ENCODE measurements at regions not wholly inside any gene's neighbourhood (a gene's known extent, or its start where the extent isn't known, plus 50 kb on each side); places are given as distances from the start of the nearest gene placed in this dataset.

DNA sequence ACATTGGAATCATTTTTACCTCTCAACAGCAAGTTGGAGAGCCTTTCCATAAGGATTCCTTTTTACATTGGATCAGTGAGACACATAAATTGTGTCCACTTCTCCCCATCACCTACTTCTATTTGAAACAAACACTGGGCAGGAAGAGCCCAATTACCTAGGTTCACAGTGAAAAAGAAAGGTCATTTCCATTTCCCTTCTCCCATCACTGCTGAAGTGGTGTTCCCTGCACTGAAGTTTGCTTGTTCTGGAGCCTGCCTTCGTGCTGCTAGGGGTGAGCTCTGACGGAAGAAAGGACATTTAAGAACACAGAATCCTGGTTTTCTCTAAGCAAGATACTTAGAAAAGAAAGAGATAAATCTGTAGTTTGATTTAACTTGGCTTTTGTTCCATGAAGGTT, 123.8 kb upstream of the ZBTB20 start:
- no peaks in the 10 kb centered on the region for H3K9me3 ChIP-seq (replicated peaks; ENCODE audit: control insufficient read depth, insufficient read depth, low read length)
- no peaks in the 10 kb centered on the region for H4K20me1 ChIP-seq (ENCODE audit: control insufficient read depth, insufficient read depth)
- RAD21 ChIA-PET (ENCODE audit: unreplicated experiment): no interaction called here
- POLR2A ChIA-PET: no interaction called here
- ATAC-seq (no peak), DNase-seq (ENCODE audit: low read depth, low spot score) (no peak), FAIRE-seq (no peak)
- WGBS (ENCODE audit: insufficient coverage, insufficient replicate concordance, low lambda C conversion rate, missing lambda C conversion rate): 22% methylated on average over 2 of the region's 2 CpGs
- no peak overlapping the region for H3K9ac ChIP-seq (ENCODE audit: control insufficient read depth, insufficient read depth, low read length)
- in situ Hi-C loops (cut with MboI) (no loop called here), intact Hi-C loops (cut with micrococcal nuclease; ENCODE audit: unreplicated experiment) (no loop called here)
- H3K4me2 ChIP-seq (ENCODE audit: control insufficient read depth, insufficient read depth): no peak overlapping the region
- SMC1A ChIA-PET (ENCODE audit: uncharacterized antibody, unreplicated experiment): no interaction called here
- no peak overlapping the region for H3K27ac ChIP-seq (ENCODE audit: control insufficient read depth, insufficient read depth)
- H3K4me1 ChIP-seq (ENCODE audit: control insufficient read depth, insufficient read depth, low read length): no peaks in the 10 kb centered on the region
- no peak overlapping the region for H2AFZ ChIP-seq (ENCODE audit: control insufficient read depth, low read depth, low read length)
- no TSS peak for BruUV-seq (replicated peaks)
- CTCF ChIA-PET: no interaction called here
- TF ChIP-seq FOXM1 (IDR thresholded peaks at IDR 0.05; ENCODE audit: low read depth, low read length) (no peak), WRNIP1 (IDR thresholded peaks at IDR 0.05; ENCODE audit: borderline replicate concordance, low read depth, low read length) (no peak), JUNB (IDR thresholded peaks at IDR 0.05) (no peak), SRF (IDR thresholded peaks at IDR 0.05; ENCODE audit: low read depth in 2 of 2, low read length in 2 of 2) (no peak), SMAD1 (IDR thresholded peaks at IDR 0.05; ENCODE audit: low read depth, partially characterized antibody) (no peak), TAF1 (IDR thresholded peaks at IDR 0.05; ENCODE audit: borderline replicate concordance, low read depth, low read length) (no peak), GABPA (IDR thresholded peaks at IDR 0.05; ENCODE audit: low read depth) (no peak), NFYA (IDR thresholded peaks at IDR 0.05; ENCODE audit: borderline replicate concordance, low read depth, low read length) (no peak), POU2F2 (IDR thresholded peaks at IDR 0.05; ENCODE audit: borderline replicate concordance, low read depth, low read length) (no peak), HDAC2 (IDR thresholded peaks at IDR 0.05) (no peak), HCFC1 (IDR thresholded peaks at IDR 0.05; ENCODE audit: low read length) (no peak)
- TF ChIP-seq, protein P1, sequence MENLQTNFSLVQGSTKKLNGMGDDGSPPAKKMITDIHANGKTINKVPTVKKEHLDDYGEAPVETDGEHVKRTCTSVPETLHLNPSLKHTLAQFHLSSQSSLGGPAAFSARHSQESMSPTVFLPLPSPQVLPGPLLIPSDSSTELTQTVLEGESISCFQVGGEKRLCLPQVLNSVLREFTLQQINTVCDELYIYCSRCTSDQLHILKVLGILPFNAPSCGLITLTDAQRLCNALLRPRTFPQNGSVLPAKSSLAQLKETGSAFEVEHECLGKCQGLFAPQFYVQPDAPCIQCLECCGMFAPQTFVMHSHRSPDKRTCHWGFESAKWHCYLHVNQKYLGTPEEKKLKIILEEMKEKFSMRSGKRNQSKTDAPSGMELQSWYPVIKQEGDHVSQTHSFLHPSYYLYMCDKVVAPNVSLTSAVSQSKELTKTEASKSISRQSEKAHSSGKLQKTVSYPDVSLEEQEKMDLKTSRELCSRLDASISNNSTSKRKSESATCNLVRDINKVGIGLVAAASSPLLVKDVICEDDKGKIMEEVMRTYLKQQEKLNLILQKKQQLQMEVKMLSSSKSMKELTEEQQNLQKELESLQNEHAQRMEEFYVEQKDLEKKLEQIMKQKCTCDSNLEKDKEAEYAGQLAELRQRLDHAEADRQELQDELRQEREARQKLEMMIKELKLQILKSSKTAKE (IDR thresholded peaks at IDR 0.05; ENCODE audit: low read depth, poor library complexity, severe bottlenecking): no peak
- TF ChIP-seq, protein P2, sequence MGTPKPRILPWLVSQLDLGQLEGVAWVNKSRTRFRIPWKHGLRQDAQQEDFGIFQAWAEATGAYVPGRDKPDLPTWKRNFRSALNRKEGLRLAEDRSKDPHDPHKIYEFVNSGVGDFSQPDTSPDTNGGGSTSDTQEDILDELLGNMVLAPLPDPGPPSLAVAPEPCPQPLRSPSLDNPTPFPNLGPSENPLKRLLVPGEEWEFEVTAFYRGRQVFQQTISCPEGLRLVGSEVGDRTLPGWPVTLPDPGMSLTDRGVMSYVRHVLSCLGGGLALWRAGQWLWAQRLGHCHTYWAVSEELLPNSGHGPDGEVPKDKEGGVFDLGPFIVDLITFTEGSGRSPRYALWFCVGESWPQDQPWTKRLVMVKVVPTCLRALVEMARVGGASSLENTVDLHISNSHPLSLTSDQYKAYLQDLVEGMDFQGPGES (IDR thresholded peaks at IDR 0.05): no peak
- H3K36me3 ChIP-seq (ENCODE audit: control insufficient read depth in 2 of 2, insufficient read depth in 2 of 2, low read length in 1 of 2): no peaks in the 10 kb centered on the region
- no peak overlapping the region for H3K4me3 ChIP-seq
- no peaks in the 10 kb centered on the region for H3K27me3 ChIP-seq (replicated peaks in 1 of 2; ENCODE audit: control insufficient read depth in 2 of 2, insufficient read depth in 2 of 2, low read length in 1 of 2)
- H3K79me2 ChIP-seq (ENCODE audit: control insufficient read depth, insufficient read depth, low read length): no peaks in the 10 kb centered on the region
